ENCODE measurements at regions not wholly inside any gene's neighbourhood (a gene's known extent, or its start where the extent isn't known, plus 50 kb on each side); places are given as distances from the start of the nearest gene placed in this dataset.

DNA sequence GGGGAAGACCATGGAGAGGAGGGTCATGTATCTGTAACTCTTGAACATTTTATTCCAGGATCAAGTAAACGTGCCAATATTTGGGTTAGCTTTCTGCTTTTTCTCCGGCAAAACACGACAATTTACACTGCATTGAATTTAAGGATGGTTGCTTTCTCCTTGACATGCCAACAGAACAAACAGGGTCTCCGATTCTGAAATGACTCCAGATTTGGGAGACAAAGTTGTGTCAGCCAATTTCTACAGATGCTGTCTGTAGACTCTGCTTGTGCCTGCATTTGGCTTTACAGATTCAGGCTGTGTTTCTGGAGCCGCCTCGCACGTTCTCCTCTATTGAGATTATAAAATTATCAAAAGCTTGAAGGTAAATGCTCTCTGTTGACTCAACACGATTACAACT, 207.0 kb downstream of the ASMT start:
- no peak for TF ChIP-seq CTCF (IDR thresholded peaks at IDR 0.05)
- TF ChIP-seq EZH2 (IDR thresholded peaks at IDR 0.05; ENCODE audit: borderline replicate concordance, insufficient read depth, low read depth, low read length, poor library complexity, severe bottlenecking) = no peak
